CD14-positive monocyte (primary cell): ENCODE measurements at regions not wholly inside any gene's neighbourhood (a gene's known extent, or its start where the extent isn't known, plus 50 kb on each side); places are given as distances from the start of the nearest gene placed in this dataset.
"Not testable (repeated sequence)": the region's sequence is repeated elsewhere in the genome, so short reads cannot be mapped to it uniquely, and the experiment has no call there.

Experiments used
- DNase-seq, 3 donors: peaks; one replicate each; pipeline ENCODE4 v3.0.0-alpha.2; 2011 to 2022
- H2AFZ ChIP-seq: 2 replicates; pipeline ENCODE4 v1.6.0; 2012; ENCODE audit warnings: mild to moderate bottlenecking, low read depth, low read length, inconsistent platforms; ENCODE audit not compliant: insufficient read depth, poor library complexity, severe bottlenecking
- H3K27ac ChIP-seq, 2 donors: 1 replicate in 1 of 2; 2 replicates in 1 of 2; pipeline ENCODE4 v1.5.1; 2012 to 2013; ENCODE audit warnings: low read length in 2 of 2, control low read depth in 1 of 2, inconsistent platforms in 1 of 2, low read depth in 1 of 2, mild to moderate bottlenecking in 1 of 2
- H3K27me3 ChIP-seq, 2 donors: one replicate each; pipeline versions ENCODE4 v1.6.0 to v1.6.1; 2011 to 2013; ENCODE audit warnings: low read length in 2 of 2; ENCODE audit not compliant: control insufficient read depth in 2 of 2, insufficient read depth in 2 of 2
- H3K36me3 ChIP-seq, 2 donors: replicated peaks in 1 of 2; 1 replicate in 1 of 2; 2 replicates in 1 of 2; pipeline versions ENCODE4 v1.5.1 to v1.6.1; 2012 to 2013; ENCODE audit warnings: low read length in 2 of 2, control low read depth in 1 of 2, inconsistent platforms in 1 of 2, mild to moderate bottlenecking in 1 of 2; ENCODE audit not compliant: insufficient read depth in 2 of 2, control insufficient read depth in 1 of 2
- H3K4me1 ChIP-seq, 2 donors: 1 replicate in 1 of 2; 2 replicates in 1 of 2; pipeline versions ENCODE4 v1.5.1 to v1.6.1; 2012 to 2013; ENCODE audit warnings: low read length in 2 of 2, control low read depth in 1 of 2, inconsistent platforms in 1 of 2, mild to moderate bottlenecking in 1 of 2, moderate library complexity in 1 of 2; ENCODE audit not compliant: insufficient read depth in 2 of 2, control insufficient read depth in 1 of 2
- H3K4me2 ChIP-seq: replicated peaks from 2 replicates; pipeline ENCODE3; 2012; ENCODE audit warnings: low read length, moderate library complexity, mild to moderate bottlenecking; ENCODE audit not compliant: poor library complexity, severe bottlenecking; ENCODE audit errors: extremely low read depth
- H3K4me3 ChIP-seq, 3 experiments: fragments of 200-600 bp in 1 of 3; sonication (generic) in 1 of 3; replicated peaks in 1 of 3; 1 replicate in 2 of 3; 2 replicates in 1 of 3; pipeline ENCODE4 v1.5.1; 2011 to 2013; ENCODE audit warnings: low read length in 3 of 3, mild to moderate bottlenecking in 3 of 3, control low read depth in 2 of 3, low read depth in 2 of 3, inconsistent platforms in 1 of 3, moderate library complexity in 1 of 3
- H3K79me2 ChIP-seq: 2 replicates; pipeline ENCODE4 v1.6.0; 2012; ENCODE audit warnings: mild to moderate bottlenecking, control low read depth, inconsistent platforms, low read length, moderate library complexity; ENCODE audit not compliant: insufficient read depth
- H3K9ac ChIP-seq: 2 replicates; pipeline ENCODE4 v1.6.0; 2017; ENCODE audit warnings: low read length, mild to moderate bottlenecking; ENCODE audit not compliant: insufficient read depth, poor library complexity, severe bottlenecking
- H3K9me3 ChIP-seq, 2 donors: replicated peaks in 1 of 2; 1 replicate in 1 of 2; 2 replicates in 1 of 2; pipeline versions ENCODE4 v1.5.1 to v1.6.1; 2012 to 2013; ENCODE audit warnings: low read length in 2 of 2, control low read depth in 1 of 2; ENCODE audit not compliant: control insufficient read depth in 1 of 2, insufficient read depth in 1 of 2
- H4K20me1 ChIP-seq: 2 replicates; pipeline ENCODE4 v1.6.0; 2012; ENCODE audit warnings: mild to moderate bottlenecking, low read length, control low read depth, moderate library complexity; ENCODE audit not compliant: insufficient read depth
- H3K27ac Mint-ChIP-seq, 7 donors: one replicate each; pipeline ENCODE4 v1.8.0; 2020; ENCODE audit warnings: mild to moderate bottlenecking in 7 of 7, mixed read lengths in 7 of 7, moderate library complexity in 6 of 7, inconsistent platforms in 2 of 7
- H3K27me3 Mint-ChIP-seq, 3 donors: one replicate each; pipeline ENCODE4 v1.8.0; 2021 to 2022; ENCODE audit warnings: low read depth in 3 of 3, mild to moderate bottlenecking in 3 of 3, mixed read lengths in 3 of 3, moderate library complexity in 3 of 3, inconsistent platforms in 1 of 3
- H3K36me3 Mint-ChIP-seq, 2 donors: one replicate each; pipeline ENCODE4 v1.8.0; 2020; ENCODE audit warnings: mixed read lengths in 2 of 2, inconsistent platforms in 1 of 2, mild to moderate bottlenecking in 1 of 2
- H3K4me1 Mint-ChIP-seq: one replicate; pipeline ENCODE4 v1.8.0; 2020; ENCODE audit warnings: mild to moderate bottlenecking, mixed read lengths
- H3K4me3 Mint-ChIP-seq, 2 donors: one replicate each; pipeline ENCODE4 v1.8.0; 2020; ENCODE audit warnings: mild to moderate bottlenecking in 2 of 2, mixed read lengths in 2 of 2, moderate library complexity in 1 of 2
- H3K9me3 Mint-ChIP-seq, 7 donors: one replicate each; pipeline ENCODE4 v1.8.0; 2020 to 2022; ENCODE audit warnings: mixed read lengths in 7 of 7, mild to moderate bottlenecking in 6 of 7, moderate library complexity in 6 of 7, inconsistent platforms in 2 of 7
- CTCF ChIP-seq: fragments of 200-600 bp; IDR thresholded peaks from one replicate; pipeline ENCODE4 v1.8.0; 2022; ENCODE audit warnings: antibody characterized with exemption, mild to moderate bottlenecking
- WGBS: methylation state at CpG from one replicate; pipeline ENCODE4 v1.1.5; 2013; ENCODE audit warnings: missing lambda C conversion rate; ENCODE audit not compliant: insufficient coverage; 5-methylcytosine and 5-hydroxymethylcytosine counted together
- intact Hi-C, 2 donors: fragments of 100-400 bp; cut with micrococcal nuclease; formaldehyde crosslinking; loops; one replicate each; pipeline versions ENCODE4 v1.15.0 to v1.15.1; 2023

GRCh38 chr9:87049929-87050608 is 102.8 kb upstream of the GAS1 start:
- H3K9me3 ChIP-seq, H3K4me3 ChIP-seq, H3K27ac ChIP-seq, H3K79me2 ChIP-seq, DNase-seq, H3K4me1 ChIP-seq, H3K4me1 Mint-ChIP-seq, H3K9ac ChIP-seq, intact Hi-C loops, H2AFZ ChIP-seq, H3K36me3 Mint-ChIP-seq, H3K27me3 Mint-ChIP-seq, H4K20me1 ChIP-seq, H3K9me3 Mint-ChIP-seq, H3K36me3 ChIP-seq, H3K27me3 ChIP-seq, H3K4me2 ChIP-seq, H3K4me3 Mint-ChIP-seq, H3K27ac Mint-ChIP-seq: not testable (repeated sequence)
- WGBS: no CpG with 5 or more reads among the region's 2 CpGs

GRCh38 chr9:87054999-87055686 is 107.8 kb upstream of the GAS1 start:
- H3K27me3 Mint-ChIP-seq: peaks cover 0 to 3% (median 2%) of the 10 kb centered on the region in 3 donors
- no peaks in the 10 kb centered on the region for H3K79me2 ChIP-seq
- peaks cover 0 to 6% (median 1%) of the 10 kb centered on the region in 7 donors for H3K9me3 Mint-ChIP-seq

More at GRCh38 chr9:87054999-87055686, 107.8 kb upstream of the GAS1 start:
- no peak overlapping the region for H3K4me3 ChIP-seq
- WGBS: 80% methylated on average over 1 of the region's 2 CpGs
- Mint-ChIP-seq H3K4me1 (no peaks in the 10 kb centered on the region), H3K36me3 (no peaks in the 10 kb centered on the region), H3K4me3 (no peak overlapping the region), H3K27ac (no peak overlapping the region)
- no peak overlapping the region for H2AFZ ChIP-seq
- no peaks in the 10 kb centered on the region for H3K36me3 ChIP-seq
- intact Hi-C loops: no loop called here
- no peaks in the 10 kb centered on the region for H3K4me1 ChIP-seq
- no peak for TF ChIP-seq CTCF
- H3K9ac ChIP-seq: no peak overlapping the region
- H3K9me3 ChIP-seq: no peaks in the 10 kb centered on the region
- no peak overlapping the region for H3K27ac ChIP-seq
- H3K4me2 ChIP-seq: no peak overlapping the region
- H3K27me3 ChIP-seq: no peaks in the 10 kb centered on the region
- no peaks in the 10 kb centered on the region for H4K20me1 ChIP-seq
- DNase-seq: no peak
